ENCODE measurements at regions not wholly inside any gene's neighbourhood (a gene's known extent, or its start where the extent isn't known, plus 50 kb on each side); places are given as distances from the start of the nearest gene placed in this dataset.

DNA sequence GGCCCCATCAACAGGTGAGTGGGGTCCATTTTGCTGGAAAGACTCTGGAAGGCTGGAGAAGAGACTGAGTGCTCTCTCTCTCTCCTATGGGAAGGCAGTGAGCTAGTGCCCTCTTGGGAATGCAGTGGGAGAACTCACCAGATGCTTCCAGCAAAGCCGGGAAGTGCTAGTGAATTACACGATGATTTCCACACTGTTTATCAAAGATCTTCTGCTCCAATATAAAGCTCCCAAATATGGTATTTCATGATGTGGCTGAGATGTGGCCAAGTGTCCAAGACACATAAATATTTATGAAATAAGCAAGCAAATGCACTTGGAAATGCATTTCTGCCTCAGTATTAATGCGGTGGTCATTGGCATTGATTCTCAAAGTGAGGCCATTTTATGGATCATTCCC is 135.9 kb downstream of the VAPA start:
- intact Hi-C loops (cut with micrococcal nuclease; ENCODE audit: unreplicated experiment) = no loop called here
- no peaks in the 10 kb centered on the region for H3K9me3 ChIP-seq (ENCODE audit: control insufficient read depth, insufficient read depth, low read depth, low read length)
- in situ Hi-C loops (cut with HindIII; ENCODE audit: low pct_unique_long_range_greater_than_20kb, low sequenced_read_pairs) = no loop called here
- ChIA-PET POLR2A (no interaction called here), CTCF (no interaction called here)
- no peak for DNase-seq (ENCODE audit: low read depth, low spot score)
- no TSS peak for BruUV-seq (replicated peaks)
- no peaks in the 10 kb centered on the region for H3K36me3 ChIP-seq (ENCODE audit: control insufficient read depth, insufficient read depth, low read length)
- H3K27ac ChIP-seq (ENCODE audit: low read length) = no peak overlapping the region
- peaks cover 3% of the 10 kb centered on the region; the same call in 1 of the 2 replicates for H3K27me3 ChIP-seq (ENCODE audit: control insufficient read depth, insufficient read depth, low read length)
- no peak overlapping the region for H3K4me3 ChIP-seq (ENCODE audit: low read depth in 2 of 2, low read length in 2 of 2)
- no peak for ATAC-seq
- no peak for TF ChIP-seq SIN3A (IDR thresholded peaks at IDR 0.05; ENCODE audit: borderline replicate concordance, insufficient read depth, low read depth, low read length)
- no peak for TF ChIP-seq POLR2AphosphoS5 (IDR thresholded peaks at IDR 0.05; ENCODE audit: low read depth, low read length)
- TF ChIP-seq TCF7L2 (IDR thresholded peaks at IDR 0.05; ENCODE audit: low read depth, low read length) = no peak
- TF ChIP-seq, protein P1, sequence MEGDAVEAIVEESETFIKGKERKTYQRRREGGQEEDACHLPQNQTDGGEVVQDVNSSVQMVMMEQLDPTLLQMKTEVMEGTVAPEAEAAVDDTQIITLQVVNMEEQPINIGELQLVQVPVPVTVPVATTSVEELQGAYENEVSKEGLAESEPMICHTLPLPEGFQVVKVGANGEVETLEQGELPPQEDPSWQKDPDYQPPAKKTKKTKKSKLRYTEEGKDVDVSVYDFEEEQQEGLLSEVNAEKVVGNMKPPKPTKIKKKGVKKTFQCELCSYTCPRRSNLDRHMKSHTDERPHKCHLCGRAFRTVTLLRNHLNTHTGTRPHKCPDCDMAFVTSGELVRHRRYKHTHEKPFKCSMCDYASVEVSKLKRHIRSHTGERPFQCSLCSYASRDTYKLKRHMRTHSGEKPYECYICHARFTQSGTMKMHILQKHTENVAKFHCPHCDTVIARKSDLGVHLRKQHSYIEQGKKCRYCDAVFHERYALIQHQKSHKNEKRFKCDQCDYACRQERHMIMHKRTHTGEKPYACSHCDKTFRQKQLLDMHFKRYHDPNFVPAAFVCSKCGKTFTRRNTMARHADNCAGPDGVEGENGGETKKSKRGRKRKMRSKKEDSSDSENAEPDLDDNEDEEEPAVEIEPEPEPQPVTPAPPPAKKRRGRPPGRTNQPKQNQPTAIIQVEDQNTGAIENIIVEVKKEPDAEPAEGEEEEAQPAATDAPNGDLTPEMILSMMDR (IDR thresholded peaks at IDR 0.05) = no peak
- TF ChIP-seq, protein P2, sequence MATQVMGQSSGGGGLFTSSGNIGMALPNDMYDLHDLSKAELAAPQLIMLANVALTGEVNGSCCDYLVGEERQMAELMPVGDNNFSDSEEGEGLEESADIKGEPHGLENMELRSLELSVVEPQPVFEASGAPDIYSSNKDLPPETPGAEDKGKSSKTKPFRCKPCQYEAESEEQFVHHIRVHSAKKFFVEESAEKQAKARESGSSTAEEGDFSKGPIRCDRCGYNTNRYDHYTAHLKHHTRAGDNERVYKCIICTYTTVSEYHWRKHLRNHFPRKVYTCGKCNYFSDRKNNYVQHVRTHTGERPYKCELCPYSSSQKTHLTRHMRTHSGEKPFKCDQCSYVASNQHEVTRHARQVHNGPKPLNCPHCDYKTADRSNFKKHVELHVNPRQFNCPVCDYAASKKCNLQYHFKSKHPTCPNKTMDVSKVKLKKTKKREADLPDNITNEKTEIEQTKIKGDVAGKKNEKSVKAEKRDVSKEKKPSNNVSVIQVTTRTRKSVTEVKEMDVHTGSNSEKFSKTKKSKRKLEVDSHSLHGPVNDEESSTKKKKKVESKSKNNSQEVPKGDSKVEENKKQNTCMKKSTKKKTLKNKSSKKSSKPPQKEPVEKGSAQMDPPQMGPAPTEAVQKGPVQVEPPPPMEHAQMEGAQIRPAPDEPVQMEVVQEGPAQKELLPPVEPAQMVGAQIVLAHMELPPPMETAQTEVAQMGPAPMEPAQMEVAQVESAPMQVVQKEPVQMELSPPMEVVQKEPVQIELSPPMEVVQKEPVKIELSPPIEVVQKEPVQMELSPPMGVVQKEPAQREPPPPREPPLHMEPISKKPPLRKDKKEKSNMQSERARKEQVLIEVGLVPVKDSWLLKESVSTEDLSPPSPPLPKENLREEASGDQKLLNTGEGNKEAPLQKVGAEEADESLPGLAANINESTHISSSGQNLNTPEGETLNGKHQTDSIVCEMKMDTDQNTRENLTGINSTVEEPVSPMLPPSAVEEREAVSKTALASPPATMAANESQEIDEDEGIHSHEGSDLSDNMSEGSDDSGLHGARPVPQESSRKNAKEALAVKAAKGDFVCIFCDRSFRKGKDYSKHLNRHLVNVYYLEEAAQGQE (IDR thresholded peaks at IDR 0.05; ENCODE audit: insufficient read depth in 1 of 2, low read depth in 2 of 2, low read length in 1 of 2) = no peak
- H3K4me1 ChIP-seq (ENCODE audit: control insufficient read depth, insufficient read depth, low read length) = no peaks in the 10 kb centered on the region

DNA sequence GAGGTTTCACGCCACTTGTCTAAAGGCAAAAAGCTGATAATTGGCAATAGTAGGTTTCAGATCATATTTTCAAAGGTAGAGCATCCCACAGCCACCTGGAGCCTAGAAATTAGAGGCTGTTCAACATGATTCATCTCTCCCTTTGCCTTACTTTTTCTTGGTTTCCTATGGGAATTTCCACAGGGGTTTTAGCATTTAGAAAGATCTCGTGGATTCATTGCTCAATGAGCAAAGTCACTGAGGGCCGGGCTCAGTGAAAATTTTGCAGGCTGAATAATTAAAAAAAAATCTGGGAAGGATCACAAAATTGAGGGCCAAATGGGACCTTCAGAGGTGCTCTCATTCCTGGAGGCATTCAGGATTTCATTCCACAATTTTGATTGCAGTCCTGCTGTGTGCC is 137.1 kb downstream of the VAPA start:
- in situ Hi-C loops (cut with HindIII; ENCODE audit: low pct_unique_long_range_greater_than_20kb, low sequenced_read_pairs) (no loop called here), intact Hi-C loops (cut with micrococcal nuclease; ENCODE audit: unreplicated experiment) (no loop called here)
- ChIA-PET POLR2A (no interaction called here), CTCF (no interaction called here)
- no peak for ATAC-seq
- Histone ChIP-seq H3K36me3 (ENCODE audit: control insufficient read depth, insufficient read depth, low read length) (no peaks in the 10 kb centered on the region), H3K9me3 (ENCODE audit: control insufficient read depth, insufficient read depth, low read depth, low read length) (no peaks in the 10 kb centered on the region), H3K4me1 (ENCODE audit: control insufficient read depth, insufficient read depth, low read length) (no peaks in the 10 kb centered on the region), H3K27ac (ENCODE audit: low read length) (no peak overlapping the region), H3K4me3 (ENCODE audit: low read depth in 2 of 2, low read length in 2 of 2) (no peak overlapping the region), H3K27me3 (ENCODE audit: control insufficient read depth, insufficient read depth, low read length) (peaks cover 3% of the 10 kb centered on the region; the same call in 1 of the 2 replicates)
- no peak for TF ChIP-seq POLR2AphosphoS5 (IDR thresholded peaks at IDR 0.05; ENCODE audit: low read depth, low read length)
- DNase-seq (ENCODE audit: low read depth, low spot score) = no peak
- BruUV-seq (replicated peaks) = no TSS peak

DNA sequence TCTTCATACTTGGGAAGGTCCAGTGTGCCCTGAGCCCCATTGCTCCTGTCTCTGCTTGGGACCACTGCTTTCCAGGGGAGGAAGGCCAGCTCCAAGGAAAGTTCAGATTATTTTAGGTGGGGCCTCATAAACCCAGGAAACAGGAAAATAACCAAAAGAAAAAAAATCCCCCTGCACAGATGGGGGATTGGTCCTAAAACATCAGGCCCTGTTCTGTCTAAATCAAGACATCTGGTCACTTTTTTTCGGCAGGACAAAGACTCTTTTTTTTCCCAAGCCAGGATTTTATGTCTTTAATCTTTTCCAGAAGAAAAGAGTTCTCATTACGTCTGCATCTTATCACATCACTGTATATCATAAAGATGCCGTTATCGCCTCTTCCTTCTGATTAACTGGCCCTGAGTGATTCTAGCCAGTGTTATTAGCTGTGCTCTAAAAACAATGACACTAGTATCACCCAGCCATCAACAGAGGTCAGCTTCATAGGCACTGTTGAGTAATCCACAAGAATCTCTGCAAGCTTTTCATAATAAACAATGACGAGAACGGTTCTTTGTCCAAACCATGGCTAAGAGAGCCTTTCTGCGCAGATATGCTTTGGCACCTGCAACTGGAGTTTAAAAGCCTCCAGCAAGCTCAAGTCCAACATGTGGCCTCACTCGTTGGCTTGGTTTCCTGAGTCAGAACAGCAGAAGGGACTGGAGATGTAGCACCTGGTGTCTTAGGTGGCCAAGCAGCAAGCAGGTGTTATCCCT is 138.2 kb downstream of the VAPA start:
- intact Hi-C loops (cut with micrococcal nuclease; ENCODE audit: unreplicated experiment) (no loop called here), in situ Hi-C loops (cut with HindIII; ENCODE audit: low pct_unique_long_range_greater_than_20kb, low sequenced_read_pairs) (no loop called here)
- ChIA-PET POLR2A (no interaction called here), CTCF (no interaction called here)
- TF ChIP-seq, protein P2 (IDR thresholded peaks at IDR 0.05; ENCODE audit: insufficient read depth in 1 of 2, low read depth in 2 of 2, low read length in 1 of 2) = no peak
- no peak for TF ChIP-seq TCF7L2 (IDR thresholded peaks at IDR 0.05; ENCODE audit: low read depth, low read length)
- no peaks in the 10 kb centered on the region for H3K9me3 ChIP-seq (ENCODE audit: control insufficient read depth, insufficient read depth, low read depth, low read length)
- H3K4me1 ChIP-seq (ENCODE audit: control insufficient read depth, insufficient read depth, low read length) = no peaks in the 10 kb centered on the region
- DNase-seq (ENCODE audit: low read depth, low spot score) (no peak), ATAC-seq (no peak)
- peaks cover 3% of the 10 kb centered on the region; the same call in 1 of the 2 replicates for H3K27me3 ChIP-seq (ENCODE audit: control insufficient read depth, insufficient read depth, low read length)
- no peak overlapping the region for H3K4me3 ChIP-seq (ENCODE audit: low read depth in 2 of 2, low read length in 2 of 2)
- no peaks in the 10 kb centered on the region for H3K36me3 ChIP-seq (ENCODE audit: control insufficient read depth, insufficient read depth, low read length)
- H3K27ac ChIP-seq (ENCODE audit: low read length) = no peak overlapping the region
- BruUV-seq (replicated peaks) = no TSS peak

Data from Panc1 (cell line).